HepG2 (cell line): ENCODE measurements at regions not wholly inside any gene's neighbourhood (a gene's known extent, or its start where the extent isn't known, plus 50 kb on each side); places are given as distances from the start of the nearest gene placed in this dataset.

Source experiments
- ATAC-seq: fragments of 200-7000 bp; cut with Tn5 transposase; 3 replicates; pipeline ENCODE4 v1.9.1; 2020; ENCODE audit warnings: mild to moderate bottlenecking, moderate library complexity
- BruUV-seq: library from RNA; stranded (reverse); fragments of 400-500 nt; replicated peaks from 2 replicates; lab custom pipeline; 2021; lab: Mats Ljungman, UMichigan
- CTCF ChIA-PET: fragments of 300-600 bp; formaldehyde crosslinking; extraction: SDS; loops from one replicate; lab custom pipeline; 2021; ENCODE audit warnings: low total read pairs, inconsistent platforms, low intra/inter-chr PET ratio; lab: Yijun Ruan, JAX
- POLR2A ChIA-PET: fragments of 350-600 bp; sonication (Branson Sonifier 250); formaldehyde crosslinking; loops from one replicate; lab custom pipeline; 2020; ENCODE audit warnings: antibody characterized with exemption, inconsistent platforms; lab: Yijun Ruan, JAX
- DNase-seq: peaks from one replicate; pipeline ENCODE4 v3.0.0-alpha.2; 2015; ENCODE audit warnings: low spot score
- FAIRE-seq: peaks from 3 replicates; lab custom pipeline; 2011; peaks lifted over from hg19 to GRCh38; lab: Jason Lieb, UNC
- H2AFZ ChIP-seq: one replicate; pipeline ENCODE4 v1.6.1; 2011; ENCODE audit warnings: low read length, inconsistent platforms
- H3K27ac ChIP-seq: fragments of 300-600 bp; 3 replicates; pipeline ENCODE4 v1.8.0; 2011; ENCODE audit warnings: mixed run types, mild to moderate bottlenecking, mixed read lengths, low read length, inconsistent platforms; ENCODE audit not compliant: insufficient read depth; ENCODE audit errors: extremely low read length
- H3K27me3 ChIP-seq, 2 experiments: fragments of 200-600 bp in 1 of 2; 2 replicates in 1 of 2; 3 replicates in 1 of 2; pipeline versions ENCODE4 v1.6.0 to v1.8.0; 2011; ENCODE audit warnings: low read length in 2 of 2, mild to moderate bottlenecking in 2 of 2, moderate library complexity in 2 of 2, inconsistent platforms in 1 of 2; ENCODE audit not compliant: insufficient read depth in 2 of 2, control insufficient read depth in 1 of 2
- H3K36me3 ChIP-seq, 2 experiments: fragments of 200-600 bp in 1 of 2; replicated peaks in 1 of 2; 2 replicates in 1 of 2; 3 replicates in 1 of 2; pipeline versions ENCODE4 v1.5.1 to v1.8.0; 2011; ENCODE audit warnings: low read length in 2 of 2, inconsistent platforms in 1 of 2; ENCODE audit not compliant: insufficient read depth in 2 of 2, control insufficient read depth in 1 of 2
- H3K4me1 ChIP-seq: 2 replicates; pipeline ENCODE4 v1.5.1; 2012; ENCODE audit warnings: low read length, inconsistent platforms; ENCODE audit not compliant: insufficient read depth
- H3K4me2 ChIP-seq: 2 replicates; pipeline ENCODE4 v1.6.0; 2011; ENCODE audit warnings: low read depth, low read length, inconsistent platforms
- H3K4me3 ChIP-seq, 3 experiments: fragments of 200-600 bp in 1 of 3; sonication (generic), shearing (Covaris generic) in 1 of 3; replicated peaks in 1 of 3; 2 replicates each; pipeline ENCODE4 v1.5.1; 2011 to 2016; ENCODE audit warnings: low read length in 3 of 3, inconsistent platforms in 2 of 3, low read depth in 2 of 3, mild to moderate bottlenecking in 2 of 3, control low read depth in 1 of 3, mixed read lengths in 1 of 3; ENCODE audit not compliant: insufficient read depth in 1 of 3
- H3K79me2 ChIP-seq: one replicate; pipeline ENCODE4 v1.6.1; 2011; ENCODE audit warnings: low read length, inconsistent platforms; ENCODE audit not compliant: insufficient read depth
- H3K9ac ChIP-seq: 2 replicates; pipeline ENCODE4 v1.6.0; 2011; ENCODE audit warnings: mild to moderate bottlenecking, low read depth, low read length, inconsistent platforms; ENCODE audit not compliant: insufficient read depth
- H3K9me3 ChIP-seq: 2 replicates; pipeline ENCODE4 v1.5.1; 2012; ENCODE audit warnings: mild to moderate bottlenecking, low read length
- H4K20me1 ChIP-seq: 2 replicates; pipeline ENCODE4 v1.6.0; 2011; ENCODE audit warnings: inconsistent platforms, mild to moderate bottlenecking, low read length, moderate library complexity; ENCODE audit not compliant: insufficient read depth
- ARNTL ChIP-seq: sonication (generic); formaldehyde crosslinking; IDR thresholded peaks from 2 replicates; pipeline ENCODE4 v1.4.0; 2020; ENCODE audit warnings: mild to moderate bottlenecking, missing genetic modification reagents
- BATF2 ChIP-seq: sonication (generic); formaldehyde crosslinking; IDR thresholded peaks from 2 replicates; pipeline ENCODE4 v1.8.0; 2022; ENCODE audit warnings: mild to moderate bottlenecking, missing genetic modification reagents, moderate library complexity
- BORCS8-MEF2B ChIP-seq: sonication (generic); formaldehyde crosslinking; IDR thresholded peaks from 2 replicates; pipeline ENCODE4 v1.8.0; 2022; ENCODE audit warnings: mild to moderate bottlenecking, missing genetic modification reagents
- DRAP1 ChIP-seq: IDR thresholded peaks from 2 replicates; pipeline ENCODE4 v1.6.1; 2016; ENCODE audit warnings: missing genetic modification reagents, missing compliant biosample characterization
- HDAC6 ChIP-seq: fragments of 200-600 bp; sonication (generic); IDR thresholded peaks from 2 replicates; pipeline ENCODE4 v1.7.0; 2017; ENCODE audit warnings: mild to moderate bottlenecking, antibody characterized with exemption, low read length, low read depth
- SCMH1 ChIP-seq: sonication (generic); formaldehyde crosslinking; IDR thresholded peaks from 2 replicates; pipeline ENCODE4 v1.9.0; 2021; ENCODE audit warnings: missing genetic modification reagents, mild to moderate bottlenecking, borderline replicate concordance
- SMAD3 ChIP-seq: sonication (generic); formaldehyde crosslinking; IDR thresholded peaks from 2 replicates; pipeline ENCODE4 v1.4.0; 2020; ENCODE audit warnings: missing genetic modification reagents
- SMAD9 ChIP-seq: sonication (generic); formaldehyde crosslinking; IDR thresholded peaks from 2 replicates; pipeline ENCODE4 v1.5.1; 2020; ENCODE audit warnings: mild to moderate bottlenecking, missing genetic modification reagents
- ZHX2 ChIP-seq, 2 experiments: sonication (generic) in 1 of 2; formaldehyde crosslinking in 1 of 2; IDR thresholded peaks; 2 replicates each; pipeline versions ENCODE4 v1.6.1 to v1.9.0; 2014 to 2022; ENCODE audit warnings: antibody characterized with exemption in 1 of 2, borderline replicate concordance in 1 of 2, inconsistent platforms in 1 of 2, low read depth in 1 of 2, missing genetic modification reagents in 1 of 2
- ZNF432 ChIP-seq: sonication (generic); formaldehyde crosslinking; IDR thresholded peaks from 2 replicates; pipeline ENCODE4 v1.5.0; 2020; ENCODE audit warnings: missing genetic modification reagents, mild to moderate bottlenecking, borderline replicate concordance
- ZNF44 ChIP-seq: sonication (generic); formaldehyde crosslinking; IDR thresholded peaks from 2 replicates; pipeline ENCODE4 v1.5.1; 2020; ENCODE audit warnings: mild to moderate bottlenecking, missing genetic modification reagents
- ZNF749 ChIP-seq: sonication (generic); formaldehyde crosslinking; IDR thresholded peaks from 2 replicates; pipeline ENCODE4 v1.8.0; 2022; ENCODE audit warnings: mild to moderate bottlenecking, missing genetic modification reagents, moderate library complexity, borderline replicate concordance
- WGBS: methylation state at CpG from one replicate; pipeline ENCODE4 v1.1.6; 2017; ENCODE audit warnings: low lambda C conversion rate; 5-methylcytosine and 5-hydroxymethylcytosine counted together
- in situ Hi-C: cut with HindIII; loops from 2 replicates; pipeline ENCODE4 v1.10.0; 2017; ENCODE audit warnings: low pct_unique_long_range_greater_than_20kb; ENCODE audit not compliant: extremely low pct_ligation_motif_present
- intact Hi-C: fragments of 100-400 bp; cut with micrococcal nuclease; formaldehyde crosslinking; loops from one replicate; pipeline ENCODE4 v1.10.0; 2022; ENCODE audit not compliant: unreplicated experiment
- TF ChIP-seq, protein P1 (sequence below): sonication (generic); formaldehyde crosslinking; IDR thresholded peaks from 2 replicates; pipeline ENCODE4 v1.5.0; 2020; ENCODE audit warnings: missing genetic modification reagents

- no peak for TF ChIP-seq DRAP1 (CRISPR knock-in tag)
- TF ChIP-seq ARNTL (CRISPR knock-in tag), result no peak
- TF ChIP-seq SMAD9 (CRISPR knock-in tag), result no peak
- TF ChIP-seq ZNF749, result no peak
- no peak for TF ChIP-seq SMAD3 (CRISPR knock-in tag)
- TF ChIP-seq ZNF432 (CRISPR knock-in tag), result no peak
These were observed 79.9 kb upstream of the MYCBP2 start (continued) for GRCh38 chr13:77406644-77407440.

DNA sequence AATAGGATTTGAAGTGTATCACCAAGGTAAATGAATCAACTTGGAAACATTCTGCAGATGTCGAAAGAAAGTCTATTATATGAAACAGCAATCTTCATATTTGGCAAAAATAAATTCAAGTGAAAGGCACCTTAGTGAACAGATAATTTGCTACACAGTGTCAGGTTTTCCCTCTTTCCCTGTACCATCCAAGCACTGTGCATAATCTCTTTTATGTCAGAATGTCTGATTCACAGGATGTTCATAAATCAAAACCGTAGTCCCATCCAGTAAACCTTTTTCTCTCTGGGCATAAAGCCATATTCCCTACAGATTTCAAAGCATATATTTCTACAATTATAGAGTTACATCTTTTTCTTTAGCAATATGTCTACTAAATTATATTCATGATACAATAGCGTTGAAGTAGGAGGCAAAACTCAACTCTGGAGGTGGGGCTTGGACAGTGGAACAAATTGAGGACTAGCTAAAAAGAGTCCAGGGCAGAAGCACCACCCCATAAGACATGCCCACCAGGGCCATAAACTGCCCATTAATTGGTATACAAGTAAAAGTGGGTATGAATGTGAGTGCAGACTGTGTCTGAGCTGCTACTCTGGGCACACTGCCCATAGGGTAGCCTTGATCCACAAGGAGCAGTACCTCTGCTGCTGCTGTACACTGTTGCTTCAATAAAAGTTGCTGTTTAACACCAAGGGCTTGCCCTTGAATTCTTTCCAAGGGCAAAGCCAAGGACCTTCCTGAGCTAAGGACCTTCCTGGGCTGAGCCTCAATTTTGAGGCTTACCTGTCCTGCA, 72.1 kb upstream of the MYCBP2 start:
- FAIRE-seq (no peak), DNase-seq (no peak), ATAC-seq (no peak)
- no peak overlapping the region for H3K4me2 ChIP-seq
- no peaks in the 10 kb centered on the region for H3K4me1 ChIP-seq
- H4K20me1 ChIP-seq, result no peaks in the 10 kb centered on the region
- H3K27ac ChIP-seq, result no peak overlapping the region
- intact Hi-C loops (no loop called here), in situ Hi-C loops (no loop called here)
- 22% methylated on average over 3 of the region's 3 CpGs for WGBS
- POLR2A ChIA-PET, result no interaction called here
- no TSS peak for BruUV-seq
- H3K4me3 ChIP-seq, result no peak overlapping the region
- H3K36me3 ChIP-seq, result no peaks in the 10 kb centered on the region
- no peak overlapping the region for H2AFZ ChIP-seq
- no peaks in the 10 kb centered on the region for H3K9me3 ChIP-seq
- H3K9ac ChIP-seq, result no peak overlapping the region
- no peaks in the 10 kb centered on the region; a peak in 1 of 5 replicates for H3K27me3 ChIP-seq
- CTCF ChIA-PET, result no interaction called here
- H3K79me2 ChIP-seq, result no peaks in the 10 kb centered on the region
- TF ChIP-seq ZHX2 (IDR thresholded peaks at IDR 0.05; ENCODE audit: low read depth) (no peak), ZHX2 (CRISPR knock-in tag; IDR thresholded peaks at IDR 0.05; ENCODE audit: borderline replicate concordance) (no peak), BATF2 (CRISPR knock-in tag) (no peak), BORCS8-MEF2B (CRISPR knock-in tag) (no peak), SCMH1 (CRISPR knock-in tag) (no peak), HDAC6 (no peak), ZNF44 (CRISPR knock-in tag) (no peak)
- TF ChIP-seq, protein P1, sequence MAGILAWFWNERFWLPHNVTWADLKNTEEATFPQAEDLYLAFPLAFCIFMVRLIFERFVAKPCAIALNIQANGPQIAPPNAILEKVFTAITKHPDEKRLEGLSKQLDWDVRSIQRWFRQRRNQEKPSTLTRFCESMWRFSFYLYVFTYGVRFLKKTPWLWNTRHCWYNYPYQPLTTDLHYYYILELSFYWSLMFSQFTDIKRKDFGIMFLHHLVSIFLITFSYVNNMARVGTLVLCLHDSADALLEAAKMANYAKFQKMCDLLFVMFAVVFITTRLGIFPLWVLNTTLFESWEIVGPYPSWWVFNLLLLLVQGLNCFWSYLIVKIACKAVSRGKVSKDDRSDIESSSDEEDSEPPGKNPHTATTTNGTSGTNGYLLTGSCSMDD (CRISPR knock-in tag), result no peak
